Caco-2 (cell line): ENCODE measurements at regions not wholly inside any gene's neighbourhood (a gene's known extent, or its start where the extent isn't known, plus 50 kb on each side); places are given as distances from the start of the nearest gene placed in this dataset.

ENCODE experiments used
- BruUV-seq: library from RNA; stranded (reverse); fragments of 400-500 nt; replicated peaks from 2 replicates; lab custom pipeline; 2021; lab: Mats Ljungman, UMichigan
- CTCF ChIA-PET: fragments of 300-600 bp; sonication (Branson Sonifier 250); formaldehyde crosslinking; loops from one replicate; lab custom pipeline; 2022; ENCODE audit warnings: antibody characterized with exemption; lab: Charles Lee
- POLR2A ChIA-PET: fragments of 300-600 bp; sonication (Branson Sonifier 250); formaldehyde crosslinking; loops from one replicate; lab custom pipeline; 2022; ENCODE audit warnings: antibody characterized with exemption; lab: Charles Lee
- DNase-seq, 2 experiments: peaks; one replicate each; pipeline versions ENCODE4 v3.0.0 to v3.0.0-alpha.2; 2020 to 2022
- H3K27me3 ChIP-seq: replicated peaks from 2 replicates; pipeline ENCODE4 v1.6.0; 2011; ENCODE audit warnings: low read length; ENCODE audit not compliant: control insufficient read depth, insufficient read depth
- H3K36me3 ChIP-seq: 2 replicates; pipeline ENCODE4 v1.5.1; 2011; ENCODE audit warnings: low read length; ENCODE audit not compliant: control insufficient read depth, insufficient read depth
- H3K4me1 ChIP-seq: fragments of 250-450 bp; sonication (Bioruptor Pico); 2 replicates; pipeline ENCODE4 v1.5.1; 2020; ENCODE audit warnings: mild to moderate bottlenecking
- H3K4me3 ChIP-seq: 2 replicates; pipeline ENCODE4 v1.5.1; 2011; ENCODE audit warnings: low read depth, mild to moderate bottlenecking, control low read depth, low read length
- H3K9me3 ChIP-seq: fragments of 250-450 bp; sonication (Bioruptor Pico); 2 replicates; pipeline ENCODE4 v1.5.1; 2020; ENCODE audit warnings: mild to moderate bottlenecking, moderate library complexity
- H3K27ac Mint-ChIP-seq: one replicate; pipeline ENCODE4 v1.8.0; 2022; ENCODE audit warnings: mixed read lengths; ENCODE audit not compliant: unreplicated experiment
- H3K27me3 Mint-ChIP-seq: one replicate; pipeline ENCODE4 v1.8.0; 2022; ENCODE audit warnings: mixed read lengths; ENCODE audit not compliant: insufficient read depth, unreplicated experiment
- H3K36me3 Mint-ChIP-seq: one replicate; pipeline ENCODE4 v1.8.0; 2022; ENCODE audit warnings: mild to moderate bottlenecking, mixed read lengths; ENCODE audit not compliant: insufficient read depth, unreplicated experiment
- H3K4me1 Mint-ChIP-seq: one replicate; pipeline ENCODE4 v1.8.0; 2022; ENCODE audit warnings: low read depth, mixed read lengths; ENCODE audit not compliant: unreplicated experiment
- H3K4me3 Mint-ChIP-seq: one replicate; pipeline ENCODE4 v1.8.0; 2022; ENCODE audit warnings: mild to moderate bottlenecking, moderate library complexity, mixed read lengths; ENCODE audit not compliant: unreplicated experiment
- H3K9me3 Mint-ChIP-seq: one replicate; pipeline ENCODE4 v1.8.0; 2022; ENCODE audit warnings: mixed read lengths; ENCODE audit not compliant: unreplicated experiment
- intact Hi-C: fragments of 100-400 bp; cut with micrococcal nuclease; formaldehyde crosslinking; loops from one replicate; pipeline ENCODE4 v1.10.0; 2022; ENCODE audit not compliant: unreplicated experiment
- TF ChIP-seq, protein P1 (sequence below), 2 experiments: fragments of 200-600 bp in 1 of 2; IDR thresholded peaks; 1 replicate in 1 of 2; 2 replicates in 1 of 2; pipeline versions ENCODE4 v1.5.1 to v1.8.0; 2011 to 2022; ENCODE audit warnings: antibody characterized with exemption in 1 of 2, control low read depth in 1 of 2, inconsistent platforms in 1 of 2, low read depth in 1 of 2, low read length in 1 of 2, mild to moderate bottlenecking in 1 of 2, moderate library complexity in 1 of 2; ENCODE audit not compliant: insufficient read depth in 1 of 2, severe bottlenecking in 1 of 2, unreplicated experiment in 1 of 2

GRCh38 chr1:65729259-65729658 lies 63.4 kb upstream of the PDE4B start:
- intact Hi-C loops, result no loop called here
- no peaks in the 10 kb centered on the region for H3K9me3 ChIP-seq
- no peak for DNase-seq
- H3K27ac Mint-ChIP-seq, result no peak overlapping the region
- no peaks in the 10 kb centered on the region for H3K4me1 Mint-ChIP-seq
- no TSS peak for BruUV-seq
- H3K4me3 ChIP-seq, result no peak overlapping the region
- no peaks in the 10 kb centered on the region for H3K4me1 ChIP-seq
- POLR2A ChIA-PET, result no interaction called here
- no peaks in the 10 kb centered on the region for H3K36me3 ChIP-seq
- TF ChIP-seq, protein P1, sequence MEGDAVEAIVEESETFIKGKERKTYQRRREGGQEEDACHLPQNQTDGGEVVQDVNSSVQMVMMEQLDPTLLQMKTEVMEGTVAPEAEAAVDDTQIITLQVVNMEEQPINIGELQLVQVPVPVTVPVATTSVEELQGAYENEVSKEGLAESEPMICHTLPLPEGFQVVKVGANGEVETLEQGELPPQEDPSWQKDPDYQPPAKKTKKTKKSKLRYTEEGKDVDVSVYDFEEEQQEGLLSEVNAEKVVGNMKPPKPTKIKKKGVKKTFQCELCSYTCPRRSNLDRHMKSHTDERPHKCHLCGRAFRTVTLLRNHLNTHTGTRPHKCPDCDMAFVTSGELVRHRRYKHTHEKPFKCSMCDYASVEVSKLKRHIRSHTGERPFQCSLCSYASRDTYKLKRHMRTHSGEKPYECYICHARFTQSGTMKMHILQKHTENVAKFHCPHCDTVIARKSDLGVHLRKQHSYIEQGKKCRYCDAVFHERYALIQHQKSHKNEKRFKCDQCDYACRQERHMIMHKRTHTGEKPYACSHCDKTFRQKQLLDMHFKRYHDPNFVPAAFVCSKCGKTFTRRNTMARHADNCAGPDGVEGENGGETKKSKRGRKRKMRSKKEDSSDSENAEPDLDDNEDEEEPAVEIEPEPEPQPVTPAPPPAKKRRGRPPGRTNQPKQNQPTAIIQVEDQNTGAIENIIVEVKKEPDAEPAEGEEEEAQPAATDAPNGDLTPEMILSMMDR (IDR thresholded peaks at IDR 0.05; ENCODE audit: insufficient read depth in 1 of 2, low read depth in 1 of 2, low read length in 1 of 2, severe bottlenecking in 1 of 2, unreplicated experiment in 1 of 2), result no peak
- H3K27me3 Mint-ChIP-seq, result peaks cover 7% of the 10 kb centered on the region
- H3K36me3 Mint-ChIP-seq, result no peaks in the 10 kb centered on the region
- no peaks in the 10 kb centered on the region for H3K27me3 ChIP-seq
- CTCF ChIA-PET, result no interaction called here
- H3K4me3 Mint-ChIP-seq, result no peak overlapping the region
- no peaks in the 10 kb centered on the region for H3K9me3 Mint-ChIP-seq

DNA sequence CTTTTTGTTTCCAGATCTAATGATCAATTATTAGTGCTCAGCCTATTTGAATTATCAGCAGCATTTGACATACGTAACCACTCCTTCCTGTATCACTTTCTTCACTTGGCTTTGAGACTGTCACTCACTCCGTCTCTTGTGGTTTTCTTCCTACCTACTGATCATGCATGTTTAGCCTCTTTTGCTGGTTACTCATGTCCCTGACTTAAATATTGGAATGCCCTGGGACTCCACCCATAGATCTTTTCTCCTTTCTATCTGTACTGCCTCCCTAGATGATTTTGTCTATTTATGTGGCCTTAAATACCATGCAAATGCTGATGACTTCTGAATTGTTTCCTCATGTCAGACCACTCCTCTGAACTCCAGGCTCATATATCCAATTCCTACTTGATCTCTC lies 57.7 kb upstream of the PDE4B start:
- H3K4me3 Mint-ChIP-seq, result no peak overlapping the region
- H3K4me1 ChIP-seq, result no peaks in the 10 kb centered on the region
- ChIA-PET CTCF (no interaction called here), POLR2A (no interaction called here)
- no peak overlapping the region for H3K27ac Mint-ChIP-seq
- H3K27me3 ChIP-seq, result no peaks in the 10 kb centered on the region
- no peak overlapping the region for H3K4me3 ChIP-seq
- no peaks in the 10 kb centered on the region for H3K9me3 Mint-ChIP-seq
- BruUV-seq, result no TSS peak
- intact Hi-C loops, result no loop called here
- peaks cover 9% of the 10 kb centered on the region for H3K27me3 Mint-ChIP-seq
- H3K9me3 ChIP-seq, result no peaks in the 10 kb centered on the region
- DNase-seq, result no peak
- H3K36me3 ChIP-seq, result no peaks in the 10 kb centered on the region
- no peaks in the 10 kb centered on the region for H3K4me1 Mint-ChIP-seq
- no peaks in the 10 kb centered on the region for H3K36me3 Mint-ChIP-seq
- TF ChIP-seq, protein P1 (IDR thresholded peaks at IDR 0.05; ENCODE audit: insufficient read depth in 1 of 2, low read depth in 1 of 2, low read length in 1 of 2, severe bottlenecking in 1 of 2, unreplicated experiment in 1 of 2), result no peak

DNA sequence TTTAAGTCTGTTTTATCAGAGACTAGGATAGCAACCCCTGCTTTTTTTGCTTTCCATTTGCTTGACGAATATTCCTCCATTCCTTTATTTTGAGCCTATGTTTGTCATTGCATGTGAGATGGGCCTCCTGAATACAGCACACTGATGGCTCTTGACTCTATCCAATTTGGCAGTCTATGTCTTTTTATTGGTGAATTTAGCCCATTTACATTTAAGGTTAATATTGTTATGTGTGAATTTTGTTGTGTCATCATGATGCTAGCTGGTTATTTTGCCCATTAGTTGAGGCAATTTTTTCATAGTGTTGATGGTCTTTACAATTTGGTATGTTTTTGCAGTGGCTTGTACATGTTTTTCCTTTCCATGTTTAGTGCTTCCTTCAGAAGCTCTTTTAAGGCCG lies 50.7 kb upstream of the PDE4B start:
- Histone ChIP-seq H3K4me1 (no peaks in the 10 kb centered on the region), H3K4me3 (no peak overlapping the region), H3K27me3 (no peaks in the 10 kb centered on the region), H3K36me3 (no peaks in the 10 kb centered on the region), H3K9me3 (no peaks in the 10 kb centered on the region)
- Mint-ChIP-seq H3K36me3 (no peaks in the 10 kb centered on the region), H3K4me3 (no peak overlapping the region), H3K9me3 (peaks cover 22% of the 10 kb centered on the region), H3K27ac (no peak overlapping the region), H3K4me1 (no peaks in the 10 kb centered on the region), H3K27me3 (peaks cover 14% of the 10 kb centered on the region)
- no TSS peak for BruUV-seq
- TF ChIP-seq, protein P1 (IDR thresholded peaks at IDR 0.05; ENCODE audit: insufficient read depth in 1 of 2, low read depth in 1 of 2, low read length in 1 of 2, severe bottlenecking in 1 of 2, unreplicated experiment in 1 of 2), result no peak
- DNase-seq, result no peak
- POLR2A ChIA-PET, result no interaction called here
- intact Hi-C loops, result no loop called here
- CTCF ChIA-PET, result no interaction called here
